OCI-LY7 (cell line): ENCODE measurements at regions not wholly inside any gene's neighbourhood (a gene's known extent, or its start where the extent isn't known, plus 50 kb on each side); places are given as distances from the start of the nearest gene placed in this dataset.
"Not testable (repeated sequence)": the region's sequence is repeated elsewhere in the genome, so short reads cannot be mapped to it uniquely, and the experiment has no call there.

Source experiments
- BruUV-seq: library from RNA; stranded (reverse); fragments of 400-500 nt; replicated peaks from 2 replicates; lab custom pipeline; 2021; lab: Mats Ljungman, UMichigan
- CTCF ChIA-PET: fragments of 300-600 bp; sonication (Branson Sonifier 250); formaldehyde crosslinking; loops from one replicate; lab custom pipeline; 2022; ENCODE audit warnings: antibody characterized with exemption; ENCODE audit not compliant: unreplicated experiment; lab: Charles Lee
- POLR2A ChIA-PET: fragments of 300-600 bp; sonication (Branson Sonifier 250); formaldehyde crosslinking; loops from one replicate; lab custom pipeline; 2022; ENCODE audit warnings: antibody characterized with exemption; lab: Charles Lee
- DNase-seq: peaks from one replicate; pipeline ENCODE4 v3.0.0-alpha.2; 2015; ENCODE audit warnings: low spot score
- H2AFZ ChIP-seq: fragments of 200-600 bp; sonication (generic), shearing (Covaris generic); 2 replicates; pipeline ENCODE4 v1.6.1; 2014; ENCODE audit warnings: mild to moderate bottlenecking, antibody characterized with exemption, low read length, moderate library complexity
- H3K27ac ChIP-seq: fragments of 200-600 bp; sonication (generic); 2 replicates; pipeline ENCODE4 v1.5.1; 2014; ENCODE audit warnings: mixed run types, low read depth, mild to moderate bottlenecking, moderate library complexity, low read length, inconsistent platforms; ENCODE audit not compliant: poor library complexity, severe bottlenecking
- H3K36me3 ChIP-seq: fragments of 200-600 bp; sonication (generic); 2 replicates; pipeline ENCODE4 v1.6.1; 2014; ENCODE audit warnings: mild to moderate bottlenecking, antibody characterized with exemption, low read length, moderate library complexity, mixed read lengths; ENCODE audit not compliant: insufficient read depth
- H3K4me1 ChIP-seq: fragments of 200-600 bp; sonication (generic); 2 replicates; pipeline ENCODE4 v1.5.1; 2014; ENCODE audit warnings: mild to moderate bottlenecking, low read length; ENCODE audit not compliant: insufficient read depth, poor library complexity, severe bottlenecking
- H3K4me2 ChIP-seq: fragments of 200-600 bp; sonication (generic); 2 replicates; pipeline ENCODE4 v1.6.1; 2014; ENCODE audit warnings: mild to moderate bottlenecking, low read length
- H3K4me3 ChIP-seq: fragments of 200-600 bp; sonication (generic); 2 replicates; pipeline ENCODE4 v1.5.1; 2014; ENCODE audit warnings: mild to moderate bottlenecking, low read depth, low read length; ENCODE audit not compliant: poor library complexity, severe bottlenecking
- H3K79me2 ChIP-seq: fragments of 200-600 bp; sonication (generic); 2 replicates; pipeline ENCODE4 v1.6.1; 2016; ENCODE audit warnings: low read depth, mild to moderate bottlenecking, low read length, moderate library complexity, mixed read lengths; ENCODE audit not compliant: insufficient read depth
- H3K9me2 ChIP-seq: fragments of 200-600 bp; sonication (generic); 2 replicates; pipeline ENCODE4 v1.6.1; 2016; ENCODE audit warnings: mild to moderate bottlenecking, low read length, mixed read lengths; ENCODE audit not compliant: insufficient read depth
- H3K9me3 ChIP-seq: fragments of 200-600 bp; sonication (generic); 2 replicates; pipeline ENCODE4 v1.6.1; 2014; ENCODE audit warnings: mild to moderate bottlenecking, mixed run types, low read length, mixed read lengths
- H4K20me1 ChIP-seq: fragments of 200-600 bp; sonication (generic); 2 replicates; pipeline ENCODE4 v1.6.1; 2014; ENCODE audit warnings: mild to moderate bottlenecking, antibody characterized with exemption, low read length, moderate library complexity, mixed read lengths; ENCODE audit not compliant: insufficient read depth
- CTCF ChIP-seq: fragments of 200-600 bp; sonication (generic); conservative IDR thresholded peaks from 2 replicates; pipeline ENCODE4 v1.5.1; 2014; ENCODE audit warnings: mild to moderate bottlenecking, antibody characterized with exemption, low read length, moderate library complexity, mixed read lengths
- EZH2phosphoT487 ChIP-seq: fragments of 200-600 bp; sonication (generic); IDR thresholded peaks from 2 replicates; pipeline ENCODE4 v1.6.1; 2018; ENCODE audit warnings: low read depth, borderline replicate concordance, mild to moderate bottlenecking, mixed run types, antibody characterized with exemption, low read length, moderate library complexity, mixed read lengths
- intact Hi-C: fragments of 100-400 bp; cut with micrococcal nuclease; formaldehyde crosslinking; loops from one replicate; pipeline ENCODE4 v1.10.0; 2022; ENCODE audit not compliant: unreplicated experiment

- BruUV-seq = no TSS peak
- POLR2A ChIA-PET = no interaction called here
- no peaks in the 10 kb centered on the region for H3K4me1 ChIP-seq
- CTCF ChIA-PET = no interaction called here
- H3K4me2 ChIP-seq = no peak overlapping the region
- intact Hi-C loops = no loop called here
- no peaks in the 10 kb centered on the region for H3K36me3 ChIP-seq
- H3K9me2 ChIP-seq = no peaks in the 10 kb centered on the region
- peak; percentile 64 for DNase-seq
- no peaks in the 10 kb centered on the region for H3K9me3 ChIP-seq
- TF ChIP-seq EZH2phosphoT487 (no peak), CTCF (peak; percentile 80)
- no peak overlapping the region for H2AFZ ChIP-seq
- H3K4me3 ChIP-seq = no peak overlapping the region
- no peak overlapping the region for H3K27ac ChIP-seq
- no peaks in the 10 kb centered on the region for H3K79me2 ChIP-seq
- H4K20me1 ChIP-seq = no peaks in the 10 kb centered on the region
These were observed 100.8 kb downstream of the SPIN4 start for GRCh38 chrX:63250253-63250868.

- H3K9me2 ChIP-seq, H3K36me3 ChIP-seq, H3K27ac ChIP-seq, H4K20me1 ChIP-seq, H2AFZ ChIP-seq, BruUV-seq, POLR2A ChIA-PET, H3K4me3 ChIP-seq, intact Hi-C loops, H3K79me2 ChIP-seq, H3K4me1 ChIP-seq, DNase-seq, CTCF ChIA-PET, H3K9me3 ChIP-seq, H3K4me2 ChIP-seq: not testable (repeated sequence)
These were observed 108.4 kb downstream of the SPIN4 start for GRCh38 chrX:63242689-63243088.

- BruUV-seq, DNase-seq, H3K27ac ChIP-seq, H3K79me2 ChIP-seq, H3K9me3 ChIP-seq, POLR2A ChIA-PET, H3K36me3 ChIP-seq, H3K4me2 ChIP-seq, H3K4me3 ChIP-seq, H4K20me1 ChIP-seq, H3K4me1 ChIP-seq, H3K9me2 ChIP-seq, CTCF ChIA-PET, intact Hi-C loops, H2AFZ ChIP-seq: not testable (repeated sequence)
These were observed 115.2 kb downstream of the SPIN4 start for GRCh38 chrX:63235963-63236362.

GRCh38 chrX:63233013-63233412 lies 118.1 kb downstream of the SPIN4 start:
- DNase-seq, CTCF ChIA-PET, H3K79me2 ChIP-seq, H3K4me2 ChIP-seq, H4K20me1 ChIP-seq, POLR2A ChIA-PET, H2AFZ ChIP-seq, H3K36me3 ChIP-seq, H3K4me1 ChIP-seq, H3K4me3 ChIP-seq, intact Hi-C loops, BruUV-seq, H3K9me3 ChIP-seq, H3K27ac ChIP-seq, H3K9me2 ChIP-seq: not testable (repeated sequence)

DNA sequence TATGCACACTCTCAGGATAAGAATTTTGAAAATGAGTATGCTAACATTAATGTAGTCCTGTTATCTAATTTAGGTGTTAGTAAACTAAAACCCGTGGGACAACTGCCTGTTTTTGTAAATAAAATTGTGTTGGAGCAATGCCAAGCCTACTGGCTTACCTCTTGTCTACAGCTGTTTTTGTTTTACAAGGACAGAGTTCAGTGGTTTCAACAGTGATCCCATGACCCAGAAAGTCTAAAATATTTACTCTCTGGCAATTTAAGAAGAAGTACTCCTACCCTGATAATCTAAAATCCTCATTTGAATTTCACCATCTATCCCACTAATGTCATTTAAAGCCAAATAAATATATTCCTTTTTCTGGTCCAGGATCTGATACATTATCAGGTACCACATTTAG lies 132.9 kb downstream of the SPIN4 start:
- H3K27ac ChIP-seq, intact Hi-C loops, CTCF ChIA-PET, H3K9me3 ChIP-seq, H2AFZ ChIP-seq, H3K36me3 ChIP-seq, H3K79me2 ChIP-seq, H3K4me3 ChIP-seq, BruUV-seq, POLR2A ChIA-PET, H3K4me2 ChIP-seq, DNase-seq, H4K20me1 ChIP-seq, H3K4me1 ChIP-seq, H3K9me2 ChIP-seq: not testable (repeated sequence)

DNA sequence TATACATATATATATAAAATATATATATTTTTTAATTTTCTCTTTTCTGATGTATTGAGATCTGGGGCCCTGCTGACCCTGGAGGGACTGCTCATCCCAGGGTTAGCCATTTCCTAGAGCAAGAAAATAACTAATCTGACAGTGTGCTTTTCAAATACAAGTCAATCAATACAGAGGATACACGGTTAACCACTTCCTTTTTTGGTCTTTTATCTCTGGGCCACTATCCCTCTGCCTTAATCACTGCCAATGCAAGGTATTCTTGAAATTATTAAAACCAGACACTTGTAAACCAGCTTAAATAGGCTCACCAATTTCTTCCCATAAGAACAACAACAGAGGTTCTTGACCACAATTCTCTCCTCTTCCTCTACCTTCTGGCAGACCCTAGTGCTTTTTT lies 133.6 kb downstream of the SPIN4 start:
- intact Hi-C loops = not testable (repeated sequence)

More for the DNA sequence above, 133.6 kb downstream of the SPIN4 start:
- BruUV-seq, H3K79me2 ChIP-seq, H3K4me3 ChIP-seq, POLR2A ChIA-PET, H3K27ac ChIP-seq, H3K9me2 ChIP-seq, H3K9me3 ChIP-seq, H3K4me1 ChIP-seq, CTCF ChIA-PET, H3K4me2 ChIP-seq, H4K20me1 ChIP-seq, H2AFZ ChIP-seq, DNase-seq, H3K36me3 ChIP-seq: not testable (repeated sequence)
